GM21360 (cell line): ENCODE measurements at regions not wholly inside any gene's neighbourhood (a gene's known extent, or its start where the extent isn't known, plus 50 kb on each side); places are given as distances from the start of the nearest gene placed in this dataset.
"Not testable (repeated sequence)": the region's sequence is repeated elsewhere in the genome, so short reads cannot be mapped to it uniquely, and the experiment has no call there.

Source experiments
- ATAC-seq: cut with Tn5 transposase; IDR thresholded peaks from one replicate; pipeline ENCODE4 v1.9.1; 2021; ENCODE audit warnings: mild to moderate bottlenecking, moderate library complexity; ENCODE audit not compliant: unreplicated experiment

DNA sequence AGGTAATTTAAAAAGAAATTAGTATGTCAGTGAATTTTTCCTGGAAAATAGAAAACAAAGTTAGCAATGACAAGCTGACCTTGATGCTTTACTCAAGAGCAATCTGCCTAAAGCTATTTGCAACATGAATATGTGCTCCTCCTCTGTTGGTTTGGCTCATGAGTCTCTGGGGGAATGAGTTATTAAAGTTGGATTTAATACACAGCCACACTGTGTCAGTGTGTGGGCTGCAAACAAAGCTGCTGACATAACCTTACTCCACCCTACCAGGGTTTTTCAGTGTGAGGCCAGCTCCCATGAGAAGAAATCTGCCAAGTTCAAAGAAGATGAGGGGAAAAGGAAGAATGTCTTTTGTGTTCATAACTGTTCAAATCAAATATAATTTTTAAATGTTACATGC lies 280.5 kb downstream of the TLL1 start:
- no peak for ATAC-seq

DNA sequence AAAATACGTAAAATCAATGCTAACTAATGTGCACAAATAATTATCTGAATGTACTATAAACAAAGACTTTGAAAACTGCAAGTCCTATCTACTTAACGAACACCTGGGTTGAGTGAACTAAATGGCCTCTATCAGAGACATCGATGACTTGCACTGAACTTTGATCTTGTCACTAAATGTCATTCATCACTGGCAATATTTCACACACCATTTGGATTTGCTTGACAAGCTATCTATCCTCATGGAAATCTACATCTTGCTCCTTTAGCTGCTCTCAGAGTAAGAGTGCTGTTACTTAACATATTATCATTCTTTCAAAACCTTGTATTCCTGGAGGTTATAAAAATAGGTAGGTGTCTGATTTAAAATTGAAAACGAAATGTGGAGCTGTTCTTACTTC lies 289.3 kb downstream of the TLL1 start:
- no peak for ATAC-seq

DNA sequence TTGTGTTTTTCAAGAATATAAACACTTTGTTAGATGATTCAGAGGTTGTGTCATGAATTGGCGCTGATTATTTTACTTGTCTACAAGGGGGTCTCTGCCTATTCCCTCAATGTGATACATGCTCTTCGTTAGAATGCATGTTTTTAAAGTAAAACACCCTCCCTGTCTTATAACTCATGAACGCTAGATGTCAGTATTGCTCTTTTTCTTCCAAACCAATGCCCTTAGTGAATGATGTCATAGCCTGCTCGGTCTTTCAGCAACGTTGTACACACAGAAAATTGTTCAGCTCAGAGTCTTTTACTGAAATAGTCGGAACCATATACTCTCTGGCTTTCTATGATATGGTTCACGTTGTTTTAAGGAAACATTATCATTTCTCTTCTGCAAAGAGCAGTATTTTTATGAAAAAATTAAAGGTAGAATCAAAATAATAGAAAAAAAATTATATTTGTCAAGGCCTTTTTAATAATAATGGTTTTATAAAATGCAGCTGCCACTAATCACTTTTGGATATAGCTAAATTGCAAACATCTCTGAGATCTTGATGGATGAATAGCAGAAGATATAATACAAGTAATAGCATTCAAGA lies 292.9 kb downstream of the TLL1 start:
- peak; percentile 98 for ATAC-seq

DNA sequence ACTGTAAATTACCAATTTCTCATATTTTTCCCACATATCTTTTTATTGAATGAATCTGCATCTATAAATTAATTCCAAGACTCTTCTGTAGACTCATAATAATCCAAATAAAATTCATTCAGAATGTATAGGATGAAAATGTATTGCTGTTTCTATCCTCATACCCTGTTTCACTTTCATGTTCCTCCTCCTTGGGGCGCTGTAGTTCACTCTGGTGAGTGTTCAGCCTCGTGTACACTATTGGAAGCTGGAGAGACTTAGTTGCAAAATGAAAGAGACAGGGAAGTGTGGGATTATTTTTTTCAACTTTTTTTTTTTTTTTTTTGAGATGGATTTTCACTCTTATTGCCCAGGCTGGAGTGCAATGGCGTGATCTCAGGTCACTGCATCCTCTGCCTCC lies 296.1 kb downstream of the TLL1 start:
- ATAC-seq, result no peak

DNA sequence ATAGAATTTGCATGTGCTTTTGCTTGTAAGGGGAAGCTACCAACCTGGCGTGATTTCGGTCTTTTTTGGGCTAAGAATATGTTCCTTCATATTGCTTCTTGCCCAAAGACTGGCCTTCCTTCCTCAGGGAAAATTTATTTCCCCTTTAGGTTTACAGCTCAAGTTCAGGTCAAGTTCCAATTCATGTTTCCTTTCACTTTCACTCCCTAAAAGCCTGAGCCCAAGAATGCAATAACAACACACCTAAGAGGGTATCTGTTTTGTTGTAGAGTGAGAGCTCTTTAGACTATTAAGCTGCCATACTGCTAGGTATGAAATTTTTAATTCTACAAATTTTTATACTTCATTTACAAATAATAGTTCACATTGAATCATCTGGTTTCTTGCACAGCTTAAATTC lies 299.6 kb downstream of the TLL1 start:
- ATAC-seq, result no peak

DNA sequence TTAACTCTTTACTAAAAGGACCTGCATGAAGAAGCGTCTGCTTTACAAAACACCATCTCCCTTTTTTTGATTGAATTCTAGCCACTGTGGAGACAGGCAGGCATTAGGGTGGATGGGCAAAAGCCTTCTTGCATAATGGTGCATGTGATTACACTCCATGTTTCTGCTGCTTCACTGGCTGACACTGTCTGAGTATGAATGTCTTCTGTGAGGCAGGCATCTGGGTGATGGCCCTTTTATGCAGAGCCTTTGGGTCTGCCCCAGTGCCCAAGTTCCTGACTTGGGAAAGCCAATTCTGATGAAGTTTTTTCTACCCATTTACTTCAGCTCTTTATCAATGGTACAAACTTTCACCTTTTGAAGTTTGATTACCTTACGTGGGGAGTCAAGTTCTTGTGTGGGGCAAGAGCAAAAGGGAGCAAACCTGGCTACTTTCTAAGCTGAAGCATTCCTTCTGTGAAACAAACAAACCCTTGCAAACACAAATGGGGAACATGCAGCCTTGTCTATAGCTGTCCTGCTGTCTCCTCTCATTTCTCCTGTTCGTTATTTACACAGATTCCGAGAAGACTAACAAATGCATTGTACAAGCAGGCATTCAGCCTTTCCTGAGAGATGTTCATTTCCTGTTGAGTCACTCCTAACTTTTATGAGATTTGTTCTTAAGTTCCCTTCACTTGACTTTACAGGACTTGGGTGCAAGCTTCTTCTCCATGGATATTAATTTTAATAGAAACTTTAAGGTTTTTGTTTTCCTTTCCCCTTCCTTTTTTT lies 301.9 kb downstream of the TLL1 start:
- no peak for ATAC-seq

DNA sequence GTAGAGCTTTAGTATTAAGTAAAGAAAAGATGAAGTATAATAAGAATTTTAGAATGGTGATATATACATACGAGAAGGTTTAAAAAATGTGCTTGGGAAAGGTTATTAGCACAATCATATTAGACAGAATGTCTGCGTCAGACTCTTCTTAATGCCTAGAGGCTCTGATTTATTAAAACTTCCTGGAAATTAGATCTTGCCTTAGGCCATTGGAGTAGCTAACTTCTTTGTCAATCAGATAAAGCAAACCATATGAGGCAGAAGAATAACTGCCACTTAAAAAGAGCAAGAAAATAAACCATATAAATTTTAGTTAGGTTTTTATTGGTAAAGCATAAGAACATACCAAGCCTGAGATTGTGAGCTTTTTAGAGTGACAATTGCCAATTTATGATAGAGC lies 309.1 kb downstream of the TLL1 start:
- ATAC-seq, result no peak

DNA sequence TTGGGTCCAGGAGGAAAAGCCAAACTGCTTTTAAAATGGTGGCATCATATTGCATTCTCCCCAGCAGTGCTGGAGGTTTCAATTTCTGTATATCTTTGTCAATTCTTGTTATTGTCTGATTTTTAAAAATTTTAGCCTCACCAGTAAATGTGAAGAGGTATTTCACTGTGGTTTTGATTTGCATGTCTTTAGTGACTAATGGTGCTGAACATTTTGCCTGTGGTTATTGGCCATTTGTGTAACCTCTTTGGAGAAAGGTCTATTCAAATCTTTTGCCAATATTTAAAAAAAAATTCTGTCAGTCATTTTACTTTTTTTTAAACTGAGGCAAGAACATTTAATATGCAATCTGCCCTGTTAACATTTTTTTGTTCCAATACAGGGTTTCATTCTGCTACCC lies 322.1 kb downstream of the TLL1 start:
- ATAC-seq, result no peak

DNA sequence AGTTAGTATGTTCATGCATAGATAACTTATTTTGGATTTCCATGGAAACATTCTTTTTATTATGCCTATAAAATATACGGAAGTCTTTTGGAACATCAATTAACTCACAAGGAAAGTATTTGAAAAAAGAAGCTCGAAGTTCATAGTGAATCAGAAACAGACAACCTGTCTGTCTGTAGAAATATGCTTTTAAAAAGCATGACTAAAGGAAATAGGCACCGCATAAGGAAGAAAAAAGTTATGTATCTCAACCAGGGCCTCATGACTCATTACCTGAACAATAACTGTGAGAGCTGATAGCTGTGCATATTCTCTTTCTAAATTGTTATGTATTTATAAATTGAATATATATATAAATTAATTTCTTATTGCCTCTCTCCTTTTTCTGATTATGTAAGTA lies 324.1 kb downstream of the TLL1 start:
- no peak for ATAC-seq

DNA sequence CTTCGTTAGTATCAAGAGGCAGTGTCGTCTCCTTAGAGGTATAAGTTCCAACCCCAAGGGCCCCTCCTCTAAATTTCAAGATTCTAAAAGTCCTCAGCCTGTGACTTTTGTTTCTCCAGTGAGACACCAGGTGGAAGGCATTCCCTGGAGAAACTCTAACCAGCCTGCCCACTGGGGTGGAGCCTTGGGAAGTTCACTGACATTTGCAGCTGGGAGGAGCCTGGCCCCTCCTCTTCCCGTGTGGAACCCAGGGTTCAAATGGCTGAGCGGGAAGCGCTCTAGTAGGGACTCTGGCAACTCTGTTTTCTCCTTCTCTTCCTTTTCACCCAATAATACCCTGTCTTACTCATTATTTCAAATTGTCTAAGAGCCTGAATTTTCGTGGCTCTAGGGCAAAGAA lies 325.0 kb downstream of the TLL1 start:
- no peak for ATAC-seq

DNA sequence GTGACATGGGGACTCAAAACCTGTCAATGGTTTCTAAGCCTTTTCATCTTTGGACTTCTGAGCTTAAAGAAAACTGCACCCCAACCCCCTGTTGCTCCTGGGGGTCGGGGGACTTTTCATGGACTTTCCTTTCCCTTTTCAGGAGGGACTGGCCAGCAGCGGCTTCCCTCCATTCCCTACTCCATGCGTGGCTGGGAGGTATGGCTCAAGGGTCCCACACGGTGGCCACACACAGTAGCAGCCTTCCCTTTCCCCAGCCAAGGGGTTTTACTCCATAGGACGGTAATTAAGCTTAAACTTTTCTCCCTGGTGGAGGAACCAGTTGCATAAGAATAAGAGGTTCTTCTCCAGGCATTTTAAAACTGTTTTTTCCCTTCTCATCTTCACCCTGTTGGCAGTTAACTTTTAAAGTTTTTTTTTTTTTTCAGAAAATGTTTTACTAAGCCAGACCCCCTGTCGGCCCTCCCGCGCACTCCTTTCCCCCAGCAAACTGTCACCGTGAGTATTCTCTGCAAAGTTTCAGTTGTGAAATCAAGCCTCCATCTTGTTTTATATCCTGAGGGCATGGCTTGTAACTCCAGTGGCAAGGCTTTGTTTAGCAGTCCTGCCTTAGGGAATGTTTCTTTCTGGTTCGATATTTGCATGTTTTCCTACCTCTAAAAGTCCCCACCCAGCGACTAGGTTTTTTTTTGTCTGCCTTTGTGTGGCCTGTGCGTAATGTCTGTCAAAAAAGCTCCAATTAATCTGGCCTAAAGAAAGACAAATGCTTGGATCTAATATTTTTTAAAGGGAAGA lies 325.7 kb downstream of the TLL1 start:
- ATAC-seq, result no peak

DNA sequence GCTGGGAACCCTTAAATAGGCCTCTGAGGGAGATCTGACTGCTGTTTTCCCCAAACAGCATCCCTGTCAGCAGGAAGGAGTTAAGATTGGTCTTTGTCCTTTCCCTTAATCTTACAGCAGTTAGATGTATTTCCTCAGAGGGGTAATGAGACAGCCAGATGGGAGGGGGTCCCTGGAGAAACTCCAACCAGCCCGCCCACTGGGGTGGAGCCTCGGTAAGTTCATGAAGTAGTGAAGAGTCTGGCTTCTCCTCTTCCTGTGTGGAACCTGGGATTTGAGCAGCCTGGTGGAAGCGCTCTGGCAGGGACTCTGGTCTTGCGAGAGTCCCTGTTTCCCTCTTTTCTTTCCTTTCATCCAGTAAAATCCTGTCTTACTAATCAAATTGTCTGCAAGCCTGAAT lies 330.0 kb downstream of the TLL1 start:
- no peak for ATAC-seq

DNA sequence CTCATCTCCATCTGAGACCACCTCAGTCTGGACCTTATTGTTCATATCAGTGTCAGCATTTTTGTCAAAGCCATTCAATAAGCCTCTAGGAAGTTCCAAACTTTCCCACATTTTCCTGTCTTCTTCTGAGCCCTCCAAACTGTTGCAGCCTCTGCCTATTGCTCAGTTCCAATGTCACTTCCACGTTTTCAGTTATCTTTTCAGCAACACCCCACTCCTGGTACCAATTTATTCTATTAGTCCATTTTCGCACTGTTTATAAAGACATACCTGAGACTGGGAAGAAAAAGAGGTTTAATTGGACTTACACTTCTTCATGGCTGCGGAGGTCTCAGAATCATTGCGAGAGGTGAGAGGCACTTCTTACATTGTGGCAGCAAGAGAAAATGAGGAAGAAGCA lies 339.3 kb downstream of the TLL1 start:
- not testable (repeated sequence) for ATAC-seq

DNA sequence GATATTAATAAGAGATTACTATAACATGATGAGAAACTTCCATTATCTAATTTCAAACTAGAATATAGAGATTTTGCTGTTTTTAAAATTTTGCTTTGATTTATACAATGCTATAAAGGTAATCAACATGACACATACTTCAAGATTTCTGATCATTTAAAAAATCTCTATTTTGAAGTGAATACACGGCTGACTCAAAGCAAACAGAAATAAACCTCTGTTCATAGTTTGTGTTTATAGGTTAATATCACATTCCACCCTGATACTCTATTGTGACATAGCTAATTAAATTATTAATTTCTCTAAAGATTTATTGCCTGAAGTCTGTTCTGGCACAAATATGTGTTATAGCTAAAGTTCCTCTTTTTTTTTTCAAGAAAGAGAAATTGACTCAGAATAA lies 349.2 kb downstream of the TLL1 start:
- ATAC-seq, result no peak

DNA sequence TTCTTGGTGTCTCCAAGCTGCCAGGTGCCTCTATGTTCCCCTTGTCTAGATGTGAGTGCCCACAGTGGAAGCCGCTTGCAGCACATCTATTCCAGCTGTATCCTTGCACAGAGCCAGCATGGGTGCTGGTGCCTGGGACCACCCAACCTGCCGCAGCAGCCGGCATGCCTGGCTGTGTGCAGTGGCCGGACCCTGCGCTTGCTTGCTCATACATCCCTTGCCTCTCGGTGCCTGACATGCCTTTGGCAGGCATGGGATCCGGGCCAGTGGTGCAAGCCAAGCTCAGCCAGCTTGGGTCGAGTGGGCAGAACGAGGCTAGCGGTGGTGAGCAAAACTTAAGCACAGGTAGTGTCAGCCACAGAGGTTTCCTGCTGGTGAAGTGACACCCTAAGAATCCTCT lies 355.1 kb downstream of the TLL1 start:
- ATAC-seq, result no peak

DNA sequence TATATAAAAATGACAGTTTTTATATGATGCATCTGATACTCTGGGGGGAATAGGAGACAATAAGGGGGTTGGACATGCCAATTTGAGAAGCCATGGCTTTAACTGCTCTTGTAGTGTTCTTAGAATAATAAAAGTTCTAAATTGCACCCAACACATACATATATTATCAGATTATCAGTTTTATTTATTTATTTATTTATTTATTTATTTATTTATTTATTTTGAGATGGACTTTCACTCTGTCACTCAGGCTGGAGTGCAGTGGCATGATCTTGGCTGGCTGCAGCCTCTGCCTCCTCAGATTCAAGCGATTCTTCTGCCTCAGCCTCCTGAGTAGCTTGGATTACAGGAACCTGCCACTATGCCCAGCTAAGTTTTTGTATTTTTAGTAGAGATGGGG lies 356.8 kb downstream of the TLL1 start:
- ATAC-seq, result no peak

DNA sequence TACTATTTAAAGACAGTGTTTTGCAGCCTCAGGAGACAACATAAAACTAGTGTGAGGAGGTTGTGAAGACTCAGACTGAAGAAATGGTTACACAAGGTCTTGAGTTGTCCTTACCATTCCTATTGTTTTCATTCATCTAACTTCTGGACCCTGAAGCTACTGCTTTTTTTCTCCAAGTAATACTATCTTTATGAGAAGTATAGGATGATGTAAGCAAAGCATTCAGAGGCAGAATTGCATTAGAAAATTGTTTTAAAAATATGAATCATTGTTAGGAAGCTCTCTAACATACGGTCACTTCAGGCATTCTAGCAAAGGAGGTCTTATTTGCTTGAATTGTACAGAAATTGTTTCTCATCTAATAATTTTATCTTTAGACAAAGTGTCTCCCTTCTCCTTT lies 357.8 kb downstream of the TLL1 start:
- no peak for ATAC-seq

DNA sequence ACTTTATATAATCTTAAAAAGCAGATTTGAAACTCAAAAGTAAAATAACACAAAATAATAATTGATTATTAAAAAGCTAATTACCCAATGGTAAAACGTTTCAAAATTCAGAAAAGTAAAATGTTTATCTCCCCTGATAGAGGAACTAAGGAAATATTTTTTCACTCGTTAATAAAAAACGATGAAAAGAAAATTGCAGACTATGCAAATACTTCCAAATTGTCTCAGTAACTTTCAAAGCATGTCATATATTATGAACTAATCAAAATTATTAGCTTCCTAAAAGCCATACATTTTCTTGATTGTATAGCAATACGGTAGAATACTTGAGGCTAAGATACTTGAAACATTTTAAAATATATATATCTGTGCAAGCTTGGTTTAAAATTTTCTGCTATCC lies 366.3 kb downstream of the TLL1 start:
- ATAC-seq, result no peak

DNA sequence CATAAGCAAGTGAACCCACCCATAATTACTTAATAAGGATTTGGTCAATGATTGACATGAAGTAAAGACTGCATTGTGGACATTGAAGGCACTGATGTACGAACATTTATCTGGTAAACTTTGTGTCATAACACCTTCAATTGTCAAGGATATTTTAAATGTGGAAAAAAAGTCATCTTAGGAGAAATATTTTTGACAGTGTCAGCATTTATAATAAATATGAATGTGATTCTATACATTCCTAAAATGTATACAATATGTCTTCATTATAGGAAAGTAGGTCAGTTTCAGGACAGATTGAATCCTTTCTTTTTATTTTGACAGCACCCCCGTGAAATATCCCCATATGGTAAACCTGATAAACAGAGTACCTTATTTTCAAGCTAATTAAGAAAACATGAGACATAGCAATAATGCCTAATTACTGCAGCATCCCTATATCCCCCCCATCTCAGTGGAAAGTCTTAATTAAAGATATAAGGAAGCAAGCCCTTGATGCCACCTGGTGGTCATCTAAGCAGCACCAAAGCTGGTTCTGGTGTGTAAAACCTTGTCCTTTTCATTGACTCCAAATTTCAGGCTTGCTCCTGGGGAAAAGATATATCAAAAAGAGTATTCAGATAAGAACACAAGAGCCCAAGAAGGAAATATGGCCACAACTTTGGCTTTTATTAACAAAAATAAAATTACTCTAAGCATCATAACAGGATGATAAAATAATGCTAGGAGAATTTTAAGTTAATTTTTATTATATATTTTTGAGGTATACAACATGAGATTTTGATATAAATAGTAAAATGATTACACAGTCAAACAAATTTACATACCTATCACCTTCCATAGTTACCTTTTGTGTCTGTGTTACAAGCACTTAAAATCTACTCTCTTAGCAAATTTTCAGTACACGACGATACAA lies 379.7 kb downstream of the TLL1 start:
- no peak for ATAC-seq

DNA sequence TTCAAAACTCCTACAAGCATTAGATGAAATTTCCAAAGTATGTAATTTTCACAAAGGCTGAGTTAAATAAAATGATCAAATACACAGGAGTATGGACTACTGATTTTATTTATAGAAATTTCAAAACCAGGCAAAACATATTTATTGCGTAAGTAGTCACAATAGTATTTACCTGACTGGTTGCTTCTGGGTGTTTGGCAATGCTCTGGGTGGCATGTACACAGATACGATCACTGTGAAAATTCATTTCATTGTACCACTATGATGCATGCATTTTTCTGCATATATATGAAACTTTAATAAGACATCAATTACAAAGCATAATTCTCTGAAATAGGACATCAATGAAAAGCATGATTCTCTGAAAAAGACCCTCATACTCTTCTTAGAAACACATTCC lies 384.2 kb downstream of the TLL1 start:
- no peak for ATAC-seq

DNA sequence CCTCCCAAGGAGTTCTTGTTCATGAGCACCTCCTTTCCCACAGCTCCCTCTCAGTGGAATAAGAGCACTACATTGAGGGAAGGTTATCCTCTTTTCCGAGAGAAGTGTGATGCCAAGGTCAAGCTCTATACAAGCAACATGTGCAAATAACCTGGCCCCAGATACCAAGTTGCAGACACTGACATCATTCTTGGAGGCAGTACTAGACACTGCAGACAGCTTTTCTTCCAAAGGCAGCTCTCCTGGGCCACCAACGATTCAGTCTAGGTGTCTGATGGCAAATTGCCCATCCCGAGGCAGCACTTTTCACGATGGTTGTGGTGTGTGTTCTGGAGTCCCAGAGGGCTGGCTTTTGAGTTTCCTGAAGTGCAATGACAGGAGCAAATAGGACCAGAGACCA lies 384.9 kb downstream of the TLL1 start:
- no peak for ATAC-seq
